ENCODE measurements at regions not wholly inside any gene's neighbourhood (a gene's known extent, or its start where the extent isn't known, plus 50 kb on each side); places are given as distances from the start of the nearest gene placed in this dataset.

- no peak for TF ChIP-seq CTCF (IDR thresholded peaks at IDR 0.05; ENCODE audit: borderline replicate concordance, insufficient read depth, low read depth, low read length)
- no peak overlapping the region for H3K4me3 ChIP-seq (ENCODE audit: low read depth, low read length)
Measured at GRCh38 chr13:29674532-29674931, 79.0 kb upstream of the SLC7A1 start.

GRCh38 chr13:29664591-29664990 is 69.1 kb upstream of the SLC7A1 start:
- TF ChIP-seq CTCF (IDR thresholded peaks at IDR 0.05; ENCODE audit: borderline replicate concordance, insufficient read depth, low read depth, low read length), result no peak
- H3K4me3 ChIP-seq (ENCODE audit: low read depth, low read length), result no peak overlapping the region

- no peak overlapping the region for H3K4me3 ChIP-seq (ENCODE audit: low read depth, low read length)
- no peak for TF ChIP-seq CTCF (IDR thresholded peaks at IDR 0.05; ENCODE audit: borderline replicate concordance, insufficient read depth, low read depth, low read length)
Measured at GRCh38 chr13:29654843-29655547, 59.5 kb upstream of the SLC7A1 start.

GRCh38 chr13:29654384-29654783 is 58.9 kb upstream of the SLC7A1 start:
- no peak overlapping the region for H3K4me3 ChIP-seq (ENCODE audit: low read depth, low read length)
- no peak for TF ChIP-seq CTCF (IDR thresholded peaks at IDR 0.05; ENCODE audit: borderline replicate concordance, insufficient read depth, low read depth, low read length)

- TF ChIP-seq CTCF (IDR thresholded peaks at IDR 0.05; ENCODE audit: borderline replicate concordance, insufficient read depth, low read depth, low read length), result no peak
- H3K4me3 ChIP-seq (ENCODE audit: low read depth, low read length), result no peak overlapping the region
Measured at GRCh38 chr13:29648760-29649159, 53.3 kb upstream of the SLC7A1 start.
